ENCODE measurements at regions not wholly inside any gene's neighbourhood (a gene's known extent, or its start where the extent isn't known, plus 50 kb on each side); places are given as distances from the start of the nearest gene placed in this dataset.

GRCh38 chr6:113522376-113522775 is 334.8 kb upstream of the MARCKS start:
- no peak overlapping the region for H3K27ac ChIP-seq (replicated peaks)
- no peak for TF ChIP-seq POLR2AphosphoS5 (IDR thresholded peaks at IDR 0.05; ENCODE audit: low read depth)
- no peak for TF ChIP-seq SPI1 (IDR thresholded peaks at IDR 0.05; ENCODE audit: borderline replicate concordance, low read depth)
- TF ChIP-seq REST (IDR thresholded peaks at IDR 0.05; ENCODE audit: insufficient replicate concordance, low read depth), result no peak
- TF ChIP-seq CTCF (IDR thresholded peaks at IDR 0.05; ENCODE audit: insufficient read depth, low read length), result no peak
- TF ChIP-seq GABPA (IDR thresholded peaks at IDR 0.05; ENCODE audit: low read depth), result no peak
- H3K4me3 ChIP-seq (replicated peaks; ENCODE audit: insufficient read depth, low read length), result no peak overlapping the region

GRCh38 chr6:113524826-113525225 is 332.3 kb upstream of the MARCKS start:
- no peak for DNase-seq (ENCODE audit: low read depth in 1 of 2, low spot score in 1 of 2)
- no peak overlapping the region for H3K4me3 ChIP-seq (replicated peaks; ENCODE audit: insufficient read depth, low read length)
- TF ChIP-seq SPI1 (IDR thresholded peaks at IDR 0.05; ENCODE audit: borderline replicate concordance, low read depth), result no peak
- TF ChIP-seq CTCF (IDR thresholded peaks at IDR 0.05; ENCODE audit: insufficient read depth, low read length), result no peak
- no peak for TF ChIP-seq REST (IDR thresholded peaks at IDR 0.05; ENCODE audit: insufficient replicate concordance, low read depth)
- no peak for TF ChIP-seq POLR2AphosphoS5 (IDR thresholded peaks at IDR 0.05; ENCODE audit: low read depth)
- TF ChIP-seq GABPA (IDR thresholded peaks at IDR 0.05; ENCODE audit: low read depth), result no peak
- no peaks in the 10 kb centered on the region for H3K27me3 ChIP-seq (ENCODE audit: insufficient read depth, poor library complexity, severe bottlenecking)
- H3K27ac ChIP-seq (replicated peaks), result no peak overlapping the region

More at GRCh38 chr6:113522376-113522775, 334.8 kb upstream of the MARCKS start:
- DNase-seq (ENCODE audit: low read depth in 1 of 2, low spot score in 1 of 2), result no peak
- H3K27me3 ChIP-seq (ENCODE audit: insufficient read depth, poor library complexity, severe bottlenecking), result no peaks in the 10 kb centered on the region

GRCh38 chr6:113526553-113526952 is 330.6 kb upstream of the MARCKS start:
- Histone ChIP-seq H3K4me3 (replicated peaks; ENCODE audit: insufficient read depth, low read length) (no peak overlapping the region), H3K27me3 (ENCODE audit: insufficient read depth, poor library complexity, severe bottlenecking) (no peaks in the 10 kb centered on the region), H3K27ac (replicated peaks) (no peak overlapping the region)
- TF ChIP-seq GABPA (IDR thresholded peaks at IDR 0.05; ENCODE audit: low read depth) (no peak), CTCF (IDR thresholded peaks at IDR 0.05; ENCODE audit: insufficient read depth, low read length) (no peak), REST (IDR thresholded peaks at IDR 0.05; ENCODE audit: insufficient replicate concordance, low read depth) (no peak), POLR2AphosphoS5 (IDR thresholded peaks at IDR 0.05; ENCODE audit: low read depth) (no peak), SPI1 (IDR thresholded peaks at IDR 0.05; ENCODE audit: borderline replicate concordance, low read depth) (no peak)
- DNase-seq (ENCODE audit: low read depth in 1 of 2, low spot score in 1 of 2), result no peak
